IMR-90 (cell line): ENCODE measurements at regions not wholly inside any gene's neighbourhood (a gene's known extent, or its start where the extent isn't known, plus 50 kb on each side); places are given as distances from the start of the nearest gene placed in this dataset.

Experiments used
- ATAC-seq: fragments of 200-7000 bp; cut with Tn5 transposase; 2 replicates; pipeline ENCODE4 v1.9.1; 2020; ENCODE audit warnings: low read depth, mild to moderate bottlenecking, moderate library complexity
- BruUV-seq: library from RNA; stranded (reverse); fragments of 400-500 nt; replicated peaks from 2 replicates; lab custom pipeline; 2021; lab: Mats Ljungman, UMichigan
- CTCF ChIA-PET: fragments of 300-600 bp; formaldehyde crosslinking; extraction: SDS; loops from one replicate; lab custom pipeline; 2021; ENCODE audit warnings: antibody characterized with exemption; lab: Yijun Ruan, JAX
- POLR2A ChIA-PET: fragments of 300-600 bp; sonication (Branson Sonifier 250); formaldehyde crosslinking; loops from one replicate; lab custom pipeline; 2022; ENCODE audit warnings: antibody characterized with exemption; ENCODE audit not compliant: unreplicated experiment; lab: Charles Lee
- DNase-seq: peaks from one replicate; pipeline ENCODE4 v3.0.0; 2013
- H2AFZ ChIP-seq: replicated peaks from 2 replicates; pipeline ENCODE3; 2013; ENCODE audit warnings: low read length, mild to moderate bottlenecking; ENCODE audit not compliant: poor library complexity
- H2AK5ac ChIP-seq: 2 replicates; pipeline ENCODE4 v1.6.1; 2013; ENCODE audit warnings: low read depth, low read length, inconsistent platforms
- H2AK9ac ChIP-seq: replicated peaks from 2 replicates; pipeline ENCODE3; 2013; ENCODE audit warnings: mild to moderate bottlenecking, low read depth, low read length, moderate library complexity; ENCODE audit not compliant: poor library complexity
- H2BK120ac ChIP-seq: 2 replicates; pipeline ENCODE4 v1.6.1; 2013; ENCODE audit warnings: low read depth, low read length, inconsistent platforms
- H2BK15ac ChIP-seq: 3 replicates; pipeline ENCODE4 v1.6.1; 2013; ENCODE audit warnings: low read depth, low read length, inconsistent platforms
- H2BK20ac ChIP-seq: 2 replicates; pipeline ENCODE4 v1.6.1; 2013; ENCODE audit warnings: low read depth, mild to moderate bottlenecking, inconsistent platforms, low read length, moderate library complexity
- H2BK5ac ChIP-seq: 2 replicates; pipeline ENCODE4 v1.6.1; 2013; ENCODE audit warnings: mild to moderate bottlenecking, low read depth, low read length, inconsistent platforms; ENCODE audit not compliant: poor library complexity, severe bottlenecking
- H3K14ac ChIP-seq: replicated peaks from 2 replicates; pipeline ENCODE4 v1.6.1; 2013; ENCODE audit warnings: low read depth, low read length, inconsistent platforms
- H3K18ac ChIP-seq: 2 replicates; pipeline ENCODE4 v1.6.1; 2013; ENCODE audit warnings: low read depth, low read length, control low read depth
- H3K23ac ChIP-seq: 2 replicates; pipeline ENCODE4 v1.6.1; 2013; ENCODE audit warnings: low read depth, low read length, inconsistent platforms
- H3K27ac ChIP-seq: 2 replicates; pipeline ENCODE4 v1.5.1; 2013; ENCODE audit warnings: mild to moderate bottlenecking, control low read depth, low read length; ENCODE audit not compliant: insufficient read depth
- H3K27me3 ChIP-seq: 2 replicates; pipeline ENCODE4 v1.6.1; 2013; ENCODE audit warnings: low read length; ENCODE audit not compliant: control insufficient read depth, insufficient read depth
- H3K36me3 ChIP-seq: 2 replicates; pipeline ENCODE4 v1.6.1; 2013; ENCODE audit warnings: low read length, mixed read lengths; ENCODE audit not compliant: control insufficient read depth, insufficient read depth
- H3K4ac ChIP-seq: 2 replicates; pipeline ENCODE4 v1.6.1; 2013; ENCODE audit warnings: low read depth, low read length, inconsistent platforms
- H3K4me1 ChIP-seq: 2 replicates; pipeline ENCODE4 v1.6.1; 2013; ENCODE audit warnings: low read length, mixed read lengths; ENCODE audit not compliant: control insufficient read depth, insufficient read depth
- H3K4me2 ChIP-seq: 2 replicates; pipeline ENCODE4 v1.6.1; 2013; ENCODE audit warnings: low read depth, mild to moderate bottlenecking, control low read depth, low read length, moderate library complexity
- H3K4me3 ChIP-seq: 2 replicates; pipeline ENCODE4 v1.5.1; 2013; ENCODE audit warnings: low read depth, mild to moderate bottlenecking, control low read depth, low read length, moderate library complexity; ENCODE audit not compliant: insufficient read depth
- H3K56ac ChIP-seq: 2 replicates; pipeline ENCODE4 v1.6.1; 2013; ENCODE audit warnings: low read length, inconsistent platforms; ENCODE audit not compliant: insufficient read depth; ENCODE audit errors: extremely low read depth
- H3K79me1 ChIP-seq, 2 experiments: 2 replicates each; pipeline ENCODE4 v1.6.1; 2013; ENCODE audit warnings: low read length in 2 of 2, inconsistent platforms in 1 of 2, low read depth in 1 of 2
- H3K9ac ChIP-seq: 2 replicates; pipeline ENCODE4 v1.6.1; 2013; ENCODE audit warnings: low read depth, low read length, control low read depth
- H3K9me1 ChIP-seq: 2 replicates; pipeline ENCODE4 v1.6.1; 2013; ENCODE audit warnings: low read length, inconsistent platforms; ENCODE audit not compliant: insufficient read depth
- H3K9me3 ChIP-seq: 2 replicates; pipeline ENCODE4 v1.6.1; 2013; ENCODE audit warnings: low read length; ENCODE audit not compliant: control insufficient read depth, insufficient read depth
- H4K20me1 ChIP-seq: 2 replicates; pipeline ENCODE4 v1.6.1; 2013; ENCODE audit warnings: low read length, inconsistent platforms; ENCODE audit not compliant: insufficient read depth
- H4K5ac ChIP-seq: 2 replicates; pipeline ENCODE4 v1.6.1; 2013; ENCODE audit warnings: mild to moderate bottlenecking, low read depth, low read length, control low read depth
- H4K8ac ChIP-seq, 2 experiments: 2 replicates each; pipeline ENCODE4 v1.6.1; 2013; ENCODE audit warnings: low read depth in 2 of 2, low read length in 2 of 2, control low read depth in 1 of 2, inconsistent platforms in 1 of 2
- H4K91ac ChIP-seq: 2 replicates; pipeline ENCODE4 v1.6.1; 2013; ENCODE audit warnings: low read depth, low read length, inconsistent platforms; ENCODE audit not compliant: insufficient read depth
- BHLHE40 ChIP-seq: fragments of 150-350 bp; IDR thresholded peaks from 2 replicates; pipeline ENCODE4 v1.6.1; 2016; ENCODE audit warnings: mild to moderate bottlenecking, low read depth, low read length
- CEBPB ChIP-seq: IDR thresholded peaks from 2 replicates; pipeline ENCODE4 v1.6.1; 2012; ENCODE audit warnings: low read depth, low read length, improper control_type of control experiment
- CHD1 ChIP-seq: IDR thresholded peaks from 2 replicates; pipeline ENCODE4 v1.6.1; 2012; ENCODE audit warnings: low read depth, low read length, improper control_type of control experiment
- FOS ChIP-seq: fragments of 150-350 bp; IDR thresholded peaks from 2 replicates; pipeline ENCODE4 v1.6.1; 2016; ENCODE audit warnings: low read depth, low read length
- MAFK ChIP-seq: IDR thresholded peaks from 2 replicates; pipeline ENCODE4 v1.6.1; 2012; ENCODE audit warnings: low read depth, low read length, improper control_type of control experiment
- MXI1 ChIP-seq: IDR thresholded peaks from 2 replicates; pipeline ENCODE4 v1.6.1; 2012; ENCODE audit warnings: low read depth, mild to moderate bottlenecking, low read length, moderate library complexity, borderline replicate concordance
- NFE2L2 ChIP-seq: fragments of 150-350 bp; IDR thresholded peaks from 2 replicates; pipeline ENCODE4 v1.6.1; 2016; ENCODE audit warnings: low read depth, mild to moderate bottlenecking, low read length
- POLR2A ChIP-seq: IDR thresholded peaks from 2 replicates; pipeline ENCODE4 v1.6.1; 2012; ENCODE audit warnings: mild to moderate bottlenecking, low read depth, low read length
- RAD21 ChIP-seq: IDR thresholded peaks from 2 replicates; pipeline ENCODE4 v1.6.1; 2012; ENCODE audit warnings: low read length, improper control_type of control experiment
- RCOR1 ChIP-seq: IDR thresholded peaks from 2 replicates; pipeline ENCODE4 v1.6.1; 2012; ENCODE audit warnings: mild to moderate bottlenecking, low read length, improper control_type of control experiment; ENCODE audit not compliant: insufficient replicate concordance
- RFX5 ChIP-seq: IDR thresholded peaks from 2 replicates; pipeline ENCODE4 v1.8.0; 2012; ENCODE audit warnings: low read depth, mild to moderate bottlenecking, low read length, moderate library complexity
- SMC3 ChIP-seq: fragments of 150-350 bp; IDR thresholded peaks from 2 replicates; pipeline ENCODE4 v1.6.1; 2016; ENCODE audit warnings: low read depth, mild to moderate bottlenecking, antibody characterized with exemption, low read length, moderate library complexity
- WGBS, 2 experiments: methylation state at CpG; one replicate each; pipeline versions ENCODE4 v1.1.5 to v1.1.7; 2013; ENCODE audit warnings: missing lambda C conversion rate in 2 of 2; ENCODE audit not compliant: insufficient read length in 1 of 2; ENCODE audit errors: extremely low coverage in 2 of 2; 5-methylcytosine and 5-hydroxymethylcytosine counted together
- dilution Hi-C: fragments of 300-500 bp; cut with HindIII; formaldehyde crosslinking; loops from one replicate; pipeline ENCODE4 v1.14.3; 2018; ENCODE audit warnings: low sequenced_read_pairs; ENCODE audit not compliant: unreplicated experiment
- in situ Hi-C: fragments of 300-500 bp; cut with MboI; formaldehyde crosslinking; loops from 3 replicates; pipeline ENCODE4 v1.14.3; 2019; ENCODE audit warnings: low sequenced_read_pairs, inconsistent platforms, mixed read lengths
- intact Hi-C: fragments of 100-400 bp; cut with micrococcal nuclease; formaldehyde crosslinking; loops from 2 replicates; pipeline ENCODE4 v1.10.0; 2022
- TF ChIP-seq, protein P1 (sequence below): conservative IDR thresholded peaks from 2 replicates; pipeline ENCODE4 v1.5.1; 2012; ENCODE audit warnings: mild to moderate bottlenecking, low read depth, low read length, improper control_type of control experiment
- TF ChIP-seq, protein P2 (sequence below): fragments of 150-350 bp; IDR thresholded peaks from 2 replicates; pipeline ENCODE4 v1.6.1; 2017; ENCODE audit warnings: mild to moderate bottlenecking, antibody characterized with exemption, low read length, low read depth

DNA sequence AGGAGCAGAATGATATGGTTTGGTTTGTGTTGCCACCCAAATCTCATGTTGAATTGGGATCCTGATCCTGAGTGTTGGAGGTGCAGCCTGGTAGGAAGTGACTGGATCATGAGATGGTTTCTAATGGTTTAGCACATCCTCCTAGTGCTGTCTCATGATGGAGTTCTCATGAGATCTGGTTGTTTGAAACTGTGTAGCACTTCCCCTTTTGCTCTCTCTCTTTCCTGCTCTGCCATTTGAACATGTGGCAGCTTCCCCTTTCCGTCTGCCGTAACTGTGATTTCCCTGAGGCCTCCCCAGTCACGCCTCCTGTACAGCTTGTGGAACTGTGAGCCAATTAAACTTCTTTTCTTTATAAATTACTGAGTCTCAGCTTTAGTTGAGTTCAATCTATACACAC lies 756.8 kb upstream of the CDH6 start:
- no peak overlapping the region for H2BK20ac ChIP-seq
- intact Hi-C loops (no loop called here), dilution Hi-C loops (no loop called here), in situ Hi-C loops (no loop called here)
- no peak overlapping the region for H4K5ac ChIP-seq
- no peak overlapping the region for H3K4me3 ChIP-seq
- no peaks in the 10 kb centered on the region for H3K9me1 ChIP-seq
- no peak overlapping the region for H3K9ac ChIP-seq
- H3K4me1 ChIP-seq = no peaks in the 10 kb centered on the region
- no peak overlapping the region for H3K4me2 ChIP-seq
- ATAC-seq (no peak), DNase-seq (no peak)
- H4K8ac ChIP-seq = no peak overlapping the region
- H4K20me1 ChIP-seq = no peaks in the 10 kb centered on the region
- H2AK9ac ChIP-seq = no peak overlapping the region
- TF ChIP-seq, protein P1, sequence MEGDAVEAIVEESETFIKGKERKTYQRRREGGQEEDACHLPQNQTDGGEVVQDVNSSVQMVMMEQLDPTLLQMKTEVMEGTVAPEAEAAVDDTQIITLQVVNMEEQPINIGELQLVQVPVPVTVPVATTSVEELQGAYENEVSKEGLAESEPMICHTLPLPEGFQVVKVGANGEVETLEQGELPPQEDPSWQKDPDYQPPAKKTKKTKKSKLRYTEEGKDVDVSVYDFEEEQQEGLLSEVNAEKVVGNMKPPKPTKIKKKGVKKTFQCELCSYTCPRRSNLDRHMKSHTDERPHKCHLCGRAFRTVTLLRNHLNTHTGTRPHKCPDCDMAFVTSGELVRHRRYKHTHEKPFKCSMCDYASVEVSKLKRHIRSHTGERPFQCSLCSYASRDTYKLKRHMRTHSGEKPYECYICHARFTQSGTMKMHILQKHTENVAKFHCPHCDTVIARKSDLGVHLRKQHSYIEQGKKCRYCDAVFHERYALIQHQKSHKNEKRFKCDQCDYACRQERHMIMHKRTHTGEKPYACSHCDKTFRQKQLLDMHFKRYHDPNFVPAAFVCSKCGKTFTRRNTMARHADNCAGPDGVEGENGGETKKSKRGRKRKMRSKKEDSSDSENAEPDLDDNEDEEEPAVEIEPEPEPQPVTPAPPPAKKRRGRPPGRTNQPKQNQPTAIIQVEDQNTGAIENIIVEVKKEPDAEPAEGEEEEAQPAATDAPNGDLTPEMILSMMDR = no peak
- TF ChIP-seq POLR2A (no peak), RFX5 (no peak), NFE2L2 (no peak), CEBPB (no peak), MAFK (no peak), CHD1 (no peak), MXI1 (no peak), FOS (no peak), BHLHE40 (no peak), RCOR1 (no peak), RAD21 (no peak), SMC3 (no peak)
- TF ChIP-seq, protein P2, sequence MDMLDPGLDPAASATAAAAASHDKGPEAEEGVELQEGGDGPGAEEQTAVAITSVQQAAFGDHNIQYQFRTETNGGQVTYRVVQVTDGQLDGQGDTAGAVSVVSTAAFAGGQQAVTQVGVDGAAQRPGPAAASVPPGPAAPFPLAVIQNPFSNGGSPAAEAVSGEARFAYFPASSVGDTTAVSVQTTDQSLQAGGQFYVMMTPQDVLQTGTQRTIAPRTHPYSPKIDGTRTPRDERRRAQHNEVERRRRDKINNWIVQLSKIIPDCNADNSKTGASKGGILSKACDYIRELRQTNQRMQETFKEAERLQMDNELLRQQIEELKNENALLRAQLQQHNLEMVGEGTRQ = no peak
- H3K27ac ChIP-seq = no peak overlapping the region
- H3K14ac ChIP-seq = no peak overlapping the region
- no CpG with 5 or more reads among the region's 3 CpGs for WGBS, 2 experiments
- no peak overlapping the region for H2AK5ac ChIP-seq
- no peak overlapping the region for H4K91ac ChIP-seq
- H2BK120ac ChIP-seq = no peak overlapping the region
- no TSS peak for BruUV-seq
- H3K56ac ChIP-seq = no peak overlapping the region
- no peak overlapping the region for H3K18ac ChIP-seq
- no peaks in the 10 kb centered on the region for H3K36me3 ChIP-seq
- H2BK5ac ChIP-seq = no peak overlapping the region
- H3K23ac ChIP-seq = no peak overlapping the region
- H3K4ac ChIP-seq = no peak overlapping the region
- no peak overlapping the region for H2AFZ ChIP-seq
- ChIA-PET POLR2A (no interaction called here), CTCF (no interaction called here)
- no peaks in the 10 kb centered on the region for H3K9me3 ChIP-seq
- H2BK15ac ChIP-seq = no peak overlapping the region
- H3K79me1 ChIP-seq = no peaks in the 10 kb centered on the region
- no peaks in the 10 kb centered on the region for H3K27me3 ChIP-seq
